COLO829 (cell line): ENCODE measurements at regions not wholly inside any gene's neighbourhood (a gene's known extent, or its start where the extent isn't known, plus 50 kb on each side); places are given as distances from the start of the nearest gene placed in this dataset.
"Not testable (repeated sequence)": the region's sequence is repeated elsewhere in the genome, so short reads cannot be mapped to it uniquely, and the experiment has no call there.

Experiments
- DNase-seq: peaks from one replicate; pipeline ENCODE4 v3.0.0; 2012; ENCODE audit warnings: low spot score

- DNase-seq = no peak
Observed at GRCh38 chr21:19402870-19403269, 999.3 kb upstream of the TMPRSS15 start.

- no peak for DNase-seq
Observed at GRCh38 chr21:19405326-19405725, 1001.7 kb upstream of the TMPRSS15 start.

GRCh38 chr21:19420565-19420964 lies 1017.0 kb upstream of the TMPRSS15 start:
- DNase-seq = no peak

DNA sequence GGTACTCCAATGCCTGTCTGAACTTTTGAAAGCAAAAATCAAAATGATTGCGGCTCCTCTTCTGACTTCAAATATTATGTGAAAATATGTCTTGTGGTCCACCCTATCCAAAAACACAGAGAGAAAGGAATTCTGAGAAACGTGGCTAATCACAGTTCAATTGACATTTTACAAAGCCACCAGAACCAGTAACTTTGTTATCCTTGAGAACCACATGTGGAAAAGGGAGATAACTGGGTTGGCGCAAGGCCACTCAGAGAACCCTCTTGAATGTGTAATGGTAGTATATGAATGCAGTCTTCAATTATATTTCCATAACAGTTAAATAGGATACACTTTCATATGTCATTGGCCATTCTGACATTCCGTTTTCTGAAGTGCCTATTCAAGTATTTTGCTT lies 1030.0 kb upstream of the TMPRSS15 start:
- no peak for DNase-seq

DNA sequence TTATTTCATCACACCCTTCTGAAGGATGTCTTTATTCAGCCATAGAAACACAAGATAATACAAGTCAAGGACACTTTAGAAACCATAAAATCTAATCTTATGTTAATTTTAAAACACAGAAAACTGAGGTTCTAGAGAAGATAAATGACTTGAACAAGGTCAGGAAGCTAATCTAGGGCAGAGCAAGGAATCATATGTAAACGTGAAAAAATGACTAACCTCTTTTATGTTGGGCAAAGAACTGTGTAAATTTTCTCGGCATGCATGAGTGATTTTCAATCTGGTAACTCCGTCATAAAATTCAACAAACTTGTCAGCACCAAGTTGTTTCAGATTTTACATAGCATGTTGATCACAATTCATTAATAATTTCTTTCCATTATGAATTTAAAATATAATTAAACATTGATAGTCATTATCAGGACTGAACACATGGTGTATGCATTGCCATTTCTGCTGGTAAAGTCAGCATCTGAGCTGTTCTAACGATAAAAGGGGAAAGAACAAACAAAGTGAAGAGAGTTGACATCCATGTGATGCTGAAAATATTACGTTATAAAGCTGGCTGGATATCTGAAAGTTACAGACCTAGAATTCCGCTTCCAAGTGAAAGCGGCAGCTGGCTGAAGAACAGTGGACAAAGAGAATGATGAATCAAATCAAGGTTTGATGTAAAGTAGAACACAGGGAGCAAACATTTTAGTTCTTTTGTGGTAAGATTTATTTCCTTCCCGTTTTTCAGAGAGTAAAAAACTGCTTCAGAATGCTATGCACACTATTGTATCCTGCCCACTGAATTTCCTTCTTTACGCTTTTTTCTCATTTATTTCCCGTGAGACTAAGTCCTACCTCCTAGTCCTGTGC lies 1037.4 kb upstream of the TMPRSS15 start:
- DNase-seq = no peak

DNA sequence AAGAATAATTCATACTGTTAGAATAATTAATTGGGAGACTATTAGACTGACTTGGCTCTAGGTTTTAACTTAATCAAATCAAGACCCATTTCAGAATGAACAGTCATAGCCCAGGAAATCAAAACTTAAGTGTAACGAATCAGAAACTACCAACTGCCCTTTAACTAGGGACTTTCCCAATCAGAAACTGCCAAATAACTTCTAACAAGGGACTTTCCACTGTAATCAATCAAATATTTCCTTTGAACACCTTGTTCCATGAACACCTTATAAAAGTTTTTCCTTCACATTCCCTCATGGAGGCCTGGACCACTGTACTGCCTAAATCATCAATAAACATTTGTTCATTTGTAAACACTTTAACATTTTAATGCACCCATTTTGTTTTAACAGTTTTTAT lies 1054.7 kb upstream of the TMPRSS15 start:
- DNase-seq = no peak

DNA sequence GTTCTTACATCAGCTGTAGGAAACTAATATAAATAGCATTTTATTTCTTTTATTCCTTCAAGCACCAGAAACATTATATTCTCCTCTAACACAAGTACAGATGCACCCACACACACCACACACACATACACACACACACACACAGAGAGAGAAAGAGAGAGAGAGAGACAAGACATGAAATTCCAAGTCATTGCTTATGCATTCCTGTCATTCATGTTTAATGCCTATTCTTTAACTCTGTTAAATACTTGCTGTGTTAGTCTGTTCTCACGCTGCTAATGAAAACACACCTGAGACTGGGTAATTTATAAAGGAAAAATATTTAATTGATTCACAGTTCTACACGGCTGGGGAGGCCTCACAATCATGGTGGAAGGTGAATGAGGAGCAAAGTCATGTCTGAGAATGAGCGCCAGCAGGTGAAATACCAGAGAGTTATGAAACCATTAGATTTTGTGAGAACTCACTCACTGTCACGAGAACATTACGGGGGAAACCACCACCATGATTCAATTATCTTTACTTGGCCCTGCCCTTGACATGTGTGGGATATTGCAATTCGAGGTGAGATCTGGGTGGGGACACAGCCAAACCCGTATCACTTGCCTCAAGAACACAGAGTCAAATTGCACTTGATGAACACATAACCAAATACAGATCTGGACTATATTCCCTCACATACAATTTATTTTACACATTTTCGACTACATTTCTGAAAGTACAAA lies 1058.1 kb upstream of the TMPRSS15 start:
- DNase-seq = no peak

DNA sequence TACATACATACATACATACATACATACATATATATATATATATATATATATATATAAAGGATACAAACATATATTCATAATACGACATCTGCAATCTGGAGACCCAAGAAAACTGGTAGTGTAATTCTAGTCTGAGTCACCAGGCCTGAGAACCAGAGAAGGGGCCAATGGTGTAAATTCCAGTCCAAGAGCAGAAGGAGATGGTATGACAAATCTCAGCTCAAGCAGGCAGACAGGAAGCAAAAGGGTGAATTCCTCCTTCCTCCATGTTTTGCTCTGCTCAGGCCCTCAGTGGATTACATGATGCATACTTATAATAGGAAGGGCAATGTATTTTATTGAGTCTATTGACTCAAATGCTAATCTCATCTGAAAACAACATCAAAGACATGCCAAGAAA lies 1060.4 kb upstream of the TMPRSS15 start:
- DNase-seq = no peak

GRCh38 chr21:19468991-19469715 lies 1065.6 kb upstream of the TMPRSS15 start:
- DNase-seq = no peak

- no peak for DNase-seq
Observed at GRCh38 chr21:19475525-19475924, 1071.9 kb upstream of the TMPRSS15 start.

- no peak for DNase-seq
Observed at GRCh38 chr21:19489930-19490329, 1086.3 kb upstream of the TMPRSS15 start.

DNA sequence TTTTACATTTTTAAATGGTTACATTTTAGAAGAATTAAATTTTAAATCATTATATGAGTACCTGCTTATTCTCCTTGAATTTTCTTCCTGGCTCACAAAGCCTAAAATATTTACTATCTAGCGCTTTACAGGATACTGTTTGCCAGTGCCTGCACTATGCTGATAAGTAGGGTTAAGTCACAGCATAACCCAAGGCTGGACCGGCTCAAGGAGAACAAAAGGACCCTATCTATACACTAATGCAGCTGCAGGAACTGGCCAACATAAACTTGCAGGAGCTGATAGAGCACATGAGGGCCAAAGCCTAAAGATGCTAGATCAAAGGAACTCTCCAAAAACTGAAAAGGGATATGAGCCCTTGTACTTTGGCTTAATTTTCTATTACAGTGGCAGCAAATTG lies 1086.9 kb upstream of the TMPRSS15 start:
- DNase-seq = no peak

GRCh38 chr21:19493437-19494241 lies 1090.1 kb upstream of the TMPRSS15 start:
- not testable (repeated sequence) for DNase-seq

DNA sequence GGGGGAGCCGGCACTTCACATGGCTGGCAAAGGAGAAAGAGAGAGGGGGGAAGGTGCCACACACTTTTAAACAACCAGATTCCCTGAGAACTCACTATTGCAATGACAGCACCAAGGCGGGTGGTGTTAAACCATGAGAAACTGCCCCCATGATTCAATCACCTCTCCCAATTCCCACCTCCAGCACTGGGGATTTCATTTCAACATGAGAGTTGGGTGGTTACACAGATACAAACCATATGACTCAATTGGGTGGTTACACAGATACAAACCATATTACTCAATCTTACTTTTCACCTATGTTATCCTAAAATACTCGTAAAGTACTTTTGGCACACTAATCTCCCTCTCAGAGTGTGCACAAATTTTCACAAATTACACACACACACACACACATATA lies 1097.5 kb upstream of the TMPRSS15 start:
- DNase-seq = no peak

DNA sequence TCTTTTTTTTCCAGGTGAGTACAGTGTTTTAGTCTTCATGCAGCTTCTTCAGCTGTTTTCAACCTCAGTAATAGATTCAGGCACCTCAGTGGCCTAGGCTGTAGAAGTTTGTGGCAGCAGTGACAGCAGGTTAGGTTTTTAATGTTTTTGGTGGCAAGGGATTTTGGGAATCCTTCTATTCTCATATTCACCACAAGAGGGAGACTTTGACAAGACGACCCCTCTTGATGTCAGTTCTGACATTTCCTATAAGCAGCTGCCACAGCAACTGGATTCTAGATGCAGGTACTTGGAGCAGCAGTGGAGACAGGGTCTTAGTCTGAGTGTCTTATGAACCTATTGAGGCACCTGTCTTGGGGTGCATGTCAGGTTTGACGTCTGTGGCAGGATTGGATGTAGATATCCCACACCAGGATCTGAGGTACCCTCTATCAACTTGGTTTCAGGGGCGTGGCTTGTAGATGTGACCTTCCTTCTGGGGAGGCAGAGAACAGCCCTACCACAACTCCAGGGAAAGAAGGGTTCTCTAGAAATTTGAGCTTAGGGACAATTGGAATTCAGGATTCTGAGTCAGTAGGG lies 1104.2 kb upstream of the TMPRSS15 start:
- peak; percentile 2 for DNase-seq

GRCh38 chr21:19508442-19508841 lies 1104.9 kb upstream of the TMPRSS15 start:
- DNase-seq = no peak

GRCh38 chr21:19508844-19509243 lies 1105.3 kb upstream of the TMPRSS15 start:
- DNase-seq = no peak

DNA sequence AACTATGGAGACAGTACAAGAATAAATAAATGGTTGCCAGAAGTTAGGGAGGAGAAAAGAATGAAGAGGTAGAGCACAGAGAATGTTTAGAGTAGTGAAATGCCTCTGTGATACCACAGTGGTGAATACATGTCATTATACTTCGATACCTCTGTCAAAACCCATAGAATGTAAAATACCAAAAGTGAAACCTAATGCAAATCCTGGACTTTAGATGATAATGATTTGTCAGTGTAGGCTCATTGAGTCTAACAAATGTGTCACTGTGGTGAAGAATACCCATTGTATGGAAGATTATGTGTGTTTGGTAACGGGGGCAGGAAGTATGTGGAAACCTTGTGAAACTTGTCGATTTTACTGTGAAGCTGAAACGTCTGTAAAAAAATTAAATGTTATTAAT lies 1106.5 kb upstream of the TMPRSS15 start:
- DNase-seq = no peak

DNA sequence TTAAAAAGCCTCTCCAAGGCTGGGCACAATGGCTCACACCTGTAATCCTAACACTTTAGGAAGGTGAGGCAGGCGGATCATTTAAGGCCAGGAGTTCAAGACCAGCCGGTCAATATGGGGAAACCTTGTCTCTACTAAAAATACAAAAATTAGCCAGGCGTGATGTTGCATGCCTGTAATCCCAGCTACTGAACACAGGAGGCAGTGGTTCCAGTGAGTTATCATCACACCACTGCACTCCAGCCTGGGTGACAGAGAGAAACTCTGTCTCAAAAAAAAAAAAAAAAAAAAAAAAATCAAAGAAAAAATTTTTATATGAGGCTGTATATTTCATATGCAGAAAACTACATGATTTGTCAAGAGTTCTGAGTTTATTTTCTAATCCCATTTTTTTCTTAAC lies 1107.1 kb upstream of the TMPRSS15 start:
- DNase-seq = no peak

DNA sequence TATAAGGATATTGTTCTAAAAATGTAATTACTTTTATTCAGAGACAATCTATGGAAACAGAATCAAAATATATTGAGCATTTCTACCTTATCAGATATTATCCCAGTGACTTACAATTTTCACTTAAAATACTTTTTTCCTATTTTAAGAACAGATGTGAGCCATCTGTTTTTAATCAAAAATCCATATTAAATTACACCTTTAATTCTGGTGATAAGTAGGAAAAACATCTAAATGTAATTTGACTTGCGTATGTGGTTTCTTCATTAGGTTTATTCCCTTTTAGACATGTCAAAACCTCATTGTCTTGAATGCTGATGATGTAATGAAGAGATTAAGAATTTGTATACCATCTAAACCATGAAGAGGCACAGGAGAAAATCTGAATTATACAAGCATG lies 1118.8 kb upstream of the TMPRSS15 start:
- no peak for DNase-seq

DNA sequence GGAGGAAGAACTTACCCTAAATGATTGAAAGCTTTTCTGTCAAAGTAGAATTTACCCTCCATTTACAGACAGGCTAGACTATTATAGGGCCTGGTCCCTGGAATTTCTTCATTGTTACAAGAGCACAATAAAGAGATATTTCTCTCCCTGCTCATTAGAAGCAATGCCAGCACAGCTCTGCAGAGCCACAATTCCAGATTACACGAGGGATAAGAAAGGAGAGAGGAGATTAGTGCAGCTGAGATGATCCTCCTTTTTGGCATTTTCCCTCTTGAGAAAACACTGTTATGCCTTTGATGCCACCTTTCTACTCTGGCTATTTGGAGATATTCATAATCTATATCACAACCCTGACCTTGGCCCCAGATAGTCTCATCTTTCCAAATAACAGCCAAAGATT lies 1119.5 kb upstream of the TMPRSS15 start:
- no peak for DNase-seq

DNA sequence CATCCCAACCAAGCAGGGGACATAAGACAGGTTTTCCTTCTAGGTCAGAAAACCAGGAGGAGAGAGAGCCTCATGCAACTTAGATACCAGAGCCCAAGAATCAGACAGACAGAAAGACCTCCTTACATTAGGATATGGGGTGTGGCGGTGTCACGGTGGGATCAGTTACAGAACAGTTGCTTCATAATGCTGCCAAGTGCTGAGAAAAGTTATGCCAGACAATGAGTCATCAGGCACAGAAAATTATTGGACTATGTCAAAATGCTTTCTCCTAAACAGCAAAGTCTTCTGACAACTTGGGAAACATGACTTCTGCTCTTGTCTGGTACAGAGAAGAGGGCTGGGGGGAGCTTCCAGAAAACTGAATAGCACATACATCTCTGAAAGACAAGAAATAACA lies 1120.2 kb upstream of the TMPRSS15 start:
- no peak for DNase-seq
